ENCODE measurements at regions not wholly inside any gene's neighbourhood (a gene's known extent, or its start where the extent isn't known, plus 50 kb on each side); places are given as distances from the start of the nearest gene placed in this dataset.

DNA sequence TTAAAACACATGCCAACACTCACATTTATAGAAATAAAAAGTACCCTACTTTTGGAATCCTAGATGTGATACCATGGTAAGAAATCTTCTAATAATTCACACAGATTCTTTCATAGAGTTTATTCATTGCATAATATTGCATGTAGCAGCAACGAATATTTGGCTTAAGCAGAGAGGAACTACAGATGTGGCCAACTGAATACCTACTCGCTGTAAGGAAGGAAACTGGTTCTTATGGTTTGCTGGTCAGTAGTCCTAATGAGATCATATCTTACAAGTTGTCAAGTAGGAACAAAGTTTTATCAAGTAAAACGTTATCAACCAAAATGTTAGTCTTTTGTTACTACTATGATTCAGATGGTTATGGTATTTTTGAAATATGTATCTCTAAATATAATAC lies 996.1 kb downstream of the PDHA2 start:
- TF ChIP-seq CTCF (IDR thresholded peaks at IDR 0.05) (no peak), POLR2A (IDR thresholded peaks at IDR 0.05) (no peak)
